HCT116 (cell line): ENCODE measurements at regions not wholly inside any gene's neighbourhood (a gene's known extent, or its start where the extent isn't known, plus 50 kb on each side); places are given as distances from the start of the nearest gene placed in this dataset.

Experiments used
- ATAC-seq: fragments of 200-7000 bp; cut with Tn5 transposase; 2 replicates; pipeline ENCODE4 v1.9.1; 2020; ENCODE audit warnings: mild to moderate bottlenecking, moderate library complexity
- BruUV-seq: library from RNA; stranded (reverse); fragments of 400-500 nt; replicated peaks from 2 replicates; lab custom pipeline; 2021; lab: Mats Ljungman, UMichigan
- CTCF ChIA-PET: fragments of 300-600 bp; sonication (Branson Sonifier 250); formaldehyde crosslinking; loops from one replicate; lab custom pipeline; 2021; ENCODE audit warnings: antibody characterized with exemption; lab: Charles Lee
- POLR2A ChIA-PET: fragments of 300-600, 350-600 bp; sonication (Branson Sonifier 250); formaldehyde crosslinking; loops from one replicate; lab custom pipeline; 2021; ENCODE audit warnings: antibody characterized with exemption; lab: Charles Lee
- RAD21 ChIA-PET, 2 experiments: fragments of 300-600 bp; sonication (Branson Sonifier 250); formaldehyde crosslinking; loops; one replicate each; lab custom pipeline; 2023; ENCODE audit warnings: low total read pairs in 2 of 2; ENCODE audit not compliant: uncharacterized antibody in 2 of 2, unreplicated experiment in 2 of 2, low non-redundant PET in 1 of 2; lab: Charles Lee
- DNase-seq: peaks from one replicate; pipeline ENCODE4 v3.0.0-alpha.2; 2010; ENCODE audit warnings: low read depth, low spot score
- H2AFZ ChIP-seq: fragments of 200-600 bp; shearing (Covaris generic), sonication (generic); 2 replicates; pipeline ENCODE4 v1.6.1; 2017; ENCODE audit warnings: low read depth, mixed run types, mixed read lengths, antibody characterized with exemption, low read length; ENCODE audit not compliant: poor library complexity, severe bottlenecking
- H3K27ac ChIP-seq: 2 replicates; pipeline ENCODE4 v1.5.1; 2012; ENCODE audit warnings: low read depth, low read length
- H3K27me3 ChIP-seq: fragments of 200-600 bp; sonication (generic); 2 replicates; pipeline ENCODE4 v1.6.1; 2016; ENCODE audit warnings: mixed run types, low read length, mixed read lengths; ENCODE audit not compliant: insufficient read depth
- H3K36me3 ChIP-seq, 2 experiments: fragments of 200-500 bp in 1 of 2; fragments of 200-600 bp in 1 of 2; sonication (Bioruptor generic) in 1 of 2; sonication (generic) in 1 of 2; 2 replicates each; pipeline versions ENCODE4 v1.5.1 to v1.6.1; 2014 to 2016; ENCODE audit warnings: low read length in 2 of 2, inconsistent platforms in 1 of 2, mixed read lengths in 1 of 2, mixed run types in 1 of 2; ENCODE audit not compliant: insufficient read depth in 2 of 2, control insufficient read depth in 1 of 2
- H3K4me1 ChIP-seq, 2 experiments: fragments of 200-600 bp in 1 of 2; sonication (generic) in 1 of 2; 2 replicates each; pipeline versions ENCODE4 v1.5.1 to v1.6.1; 2012 to 2017; ENCODE audit warnings: low read length in 2 of 2, inconsistent platforms in 1 of 2, mild to moderate bottlenecking in 1 of 2, mixed read lengths in 1 of 2, mixed run types in 1 of 2, moderate library complexity in 1 of 2; ENCODE audit not compliant: insufficient read depth in 2 of 2, control insufficient read depth in 1 of 2
- H3K4me2 ChIP-seq: fragments of 200-600 bp; sonication (generic); 2 replicates; pipeline ENCODE4 v1.6.1; 2017; ENCODE audit warnings: mixed run types, low read length, mixed read lengths
- H3K4me3 ChIP-seq, 2 experiments: fragments of 200-600 bp in 1 of 2; sonication (generic) in 1 of 2; replicated peaks in 1 of 2; 2 replicates each; pipeline ENCODE4 v1.5.1; 2011 to 2016; ENCODE audit warnings: low read length in 2 of 2, control low read depth in 1 of 2, low read depth in 1 of 2, mild to moderate bottlenecking in 1 of 2, mixed read lengths in 1 of 2, mixed run types in 1 of 2
- H3K79me2 ChIP-seq: fragments of 200-600 bp; sonication (generic); 2 replicates; pipeline ENCODE4 v1.6.1; 2017; ENCODE audit warnings: mild to moderate bottlenecking, mixed run types, low read length, moderate library complexity, mixed read lengths; ENCODE audit not compliant: insufficient read depth
- H3K9ac ChIP-seq: fragments of 200-600 bp; sonication (generic); 2 replicates; pipeline ENCODE4 v1.6.1; 2016; ENCODE audit warnings: low read length, mixed read lengths
- H3K9me2 ChIP-seq: fragments of 200-600 bp; sonication (generic), shearing (Covaris generic); 2 replicates; pipeline ENCODE4 v1.6.1; 2017; ENCODE audit warnings: mixed run types, mild to moderate bottlenecking, moderate library complexity; ENCODE audit not compliant: insufficient read depth
- H3K9me3 ChIP-seq, 2 experiments: fragments of 200-500 bp in 1 of 2; fragments of 200-600 bp in 1 of 2; sonication (Bioruptor generic) in 1 of 2; sonication (generic) in 1 of 2; 2 replicates each; pipeline ENCODE4 v1.6.1; 2014 to 2017; ENCODE audit warnings: low read length in 2 of 2, mixed read lengths in 2 of 2, inconsistent platforms in 1 of 2, low read depth in 1 of 2, mild to moderate bottlenecking in 1 of 2, mixed run types in 1 of 2, moderate library complexity in 1 of 2; ENCODE audit not compliant: control insufficient read depth in 1 of 2, insufficient read depth in 1 of 2
- H4K20me1 ChIP-seq: fragments of 200-600 bp; sonication (generic), shearing (Covaris generic); 2 replicates; pipeline ENCODE4 v1.6.1; 2017; ENCODE audit warnings: mixed run types, mild to moderate bottlenecking, moderate library complexity; ENCODE audit not compliant: insufficient read depth
- ATF3 ChIP-seq: IDR thresholded peaks from 2 replicates; pipeline ENCODE4 v1.6.1; 2012
- CBX3 ChIP-seq: IDR thresholded peaks from 2 replicates; pipeline ENCODE4 v1.6.1; 2012; ENCODE audit warnings: low read depth
- CEBPB ChIP-seq: IDR thresholded peaks from 2 replicates; pipeline ENCODE4 v1.6.1; 2012; ENCODE audit warnings: low read depth
- EGR1 ChIP-seq: IDR thresholded peaks from 2 replicates; pipeline ENCODE4 v1.6.1; 2012; ENCODE audit warnings: low read depth
- FOSL1 ChIP-seq: IDR thresholded peaks from 2 replicates; pipeline ENCODE4 v1.6.1; 2012; ENCODE audit warnings: low read depth
- JUND ChIP-seq: IDR thresholded peaks from 2 replicates; pipeline ENCODE4 v1.6.1; 2012
- POLR2A ChIP-seq: IDR thresholded peaks from 2 replicates; pipeline ENCODE4 v1.7.0; 2011; ENCODE audit warnings: borderline replicate concordance; ENCODE audit not compliant: insufficient read depth, insufficient read length; ENCODE audit errors: extremely low read depth
- SP1 ChIP-seq: IDR thresholded peaks from 2 replicates; pipeline ENCODE4 v1.6.1; 2012; ENCODE audit warnings: low read depth
- SRF ChIP-seq: IDR thresholded peaks from 2 replicates; pipeline ENCODE4 v1.6.1; 2012; ENCODE audit warnings: low read depth
- YY1 ChIP-seq: IDR thresholded peaks from 2 replicates; pipeline ENCODE4 v1.6.1; 2011; ENCODE audit warnings: low read length, low read depth, moderate library complexity, mild to moderate bottlenecking; ENCODE audit not compliant: insufficient replicate concordance; ENCODE audit errors: extremely low read depth
- ZBTB33 ChIP-seq: IDR thresholded peaks from 2 replicates; pipeline ENCODE4 v1.6.1; 2011; ENCODE audit warnings: mild to moderate bottlenecking, low read length, moderate library complexity; ENCODE audit not compliant: insufficient replicate concordance; ENCODE audit errors: extremely low read depth
- ZFX ChIP-seq: fragments of 450-650 bp; IDR thresholded peaks from 2 replicates; pipeline ENCODE4 v1.6.1; 2017
- intact Hi-C: fragments of 100-400 bp; cut with micrococcal nuclease; formaldehyde crosslinking; loops from 2 replicates; pipeline ENCODE4 v1.10.0; 2022

- Histone ChIP-seq H3K27ac (no peak overlapping the region), H3K9me2 (no peaks in the 10 kb centered on the region), H3K79me2 (no peaks in the 10 kb centered on the region), H2AFZ (no peak overlapping the region), H3K4me1 (no peaks in the 10 kb centered on the region), H3K4me2 (no peak overlapping the region), H3K4me3 (no peak overlapping the region), H3K27me3 (no peaks in the 10 kb centered on the region; the same call in 1 of the 2 replicates), H3K36me3 (no peaks in the 10 kb centered on the region), H4K20me1 (no peaks in the 10 kb centered on the region), H3K9me3 (no peaks in the 10 kb centered on the region), H3K9ac (no peak overlapping the region)
- no TSS peak for BruUV-seq
- TF ChIP-seq POLR2A (no peak), SRF (no peak), ZBTB33 (no peak), CBX3 (no peak), EGR1 (no peak), ATF3 (no peak), CEBPB (no peak), SP1 (no peak), JUND (no peak), YY1 (no peak), ZFX (no peak), FOSL1 (no peak)
- ChIA-PET POLR2A (no interaction called here), CTCF (no interaction called here), RAD21 (no interaction called here)
- DNase-seq (no peak), ATAC-seq (no peak)
- intact Hi-C loops = no loop called here
These were observed 141.1 kb upstream of the ETAA1 start for GRCh38 chr2:67255933-67256615.
